ENCODE measurements at regions not wholly inside any gene's neighbourhood (a gene's known extent, or its start where the extent isn't known, plus 50 kb on each side); places are given as distances from the start of the nearest gene placed in this dataset.

DNA sequence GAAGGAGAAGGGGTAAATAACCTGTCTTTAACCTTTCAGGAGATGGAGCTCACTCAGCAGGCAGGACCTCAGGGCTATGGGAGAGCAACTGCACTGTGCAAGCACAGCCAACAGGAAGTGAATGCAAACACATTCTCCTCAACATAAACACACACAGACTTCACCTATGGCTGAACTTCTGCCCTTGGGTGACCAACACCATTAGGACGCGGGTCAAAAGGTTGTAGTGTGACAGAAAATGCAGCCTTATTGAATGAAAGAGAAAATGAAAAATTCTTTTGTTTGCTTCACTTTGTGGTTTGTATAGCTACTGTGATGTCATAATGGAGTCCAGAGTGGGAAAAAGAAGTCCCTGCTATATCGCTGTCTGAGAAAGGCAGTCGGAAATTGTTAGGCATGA lies 323.0 kb downstream of the NDFIP2 start:
- DNase-seq: no peak

DNA sequence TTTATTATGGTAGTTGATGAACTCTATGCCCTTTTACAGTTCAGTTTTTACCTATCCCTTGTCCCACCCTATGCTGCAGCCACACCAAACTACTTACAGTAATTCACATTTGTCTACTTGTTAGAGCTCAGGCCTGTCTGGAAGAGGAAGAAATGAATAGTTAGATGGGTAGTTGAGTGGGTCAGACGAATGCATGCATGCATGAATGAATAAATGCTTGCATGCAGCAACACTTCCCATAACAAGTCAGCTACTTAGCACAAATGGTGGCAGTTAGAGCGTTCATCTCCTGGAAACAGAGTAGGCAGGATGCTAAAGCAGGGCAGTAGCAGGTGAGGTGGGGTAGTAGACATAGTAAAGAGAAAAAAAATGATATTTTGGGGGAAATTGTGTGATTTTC lies 322.3 kb downstream of the NDFIP2 start:
- no peak for DNase-seq

DNA sequence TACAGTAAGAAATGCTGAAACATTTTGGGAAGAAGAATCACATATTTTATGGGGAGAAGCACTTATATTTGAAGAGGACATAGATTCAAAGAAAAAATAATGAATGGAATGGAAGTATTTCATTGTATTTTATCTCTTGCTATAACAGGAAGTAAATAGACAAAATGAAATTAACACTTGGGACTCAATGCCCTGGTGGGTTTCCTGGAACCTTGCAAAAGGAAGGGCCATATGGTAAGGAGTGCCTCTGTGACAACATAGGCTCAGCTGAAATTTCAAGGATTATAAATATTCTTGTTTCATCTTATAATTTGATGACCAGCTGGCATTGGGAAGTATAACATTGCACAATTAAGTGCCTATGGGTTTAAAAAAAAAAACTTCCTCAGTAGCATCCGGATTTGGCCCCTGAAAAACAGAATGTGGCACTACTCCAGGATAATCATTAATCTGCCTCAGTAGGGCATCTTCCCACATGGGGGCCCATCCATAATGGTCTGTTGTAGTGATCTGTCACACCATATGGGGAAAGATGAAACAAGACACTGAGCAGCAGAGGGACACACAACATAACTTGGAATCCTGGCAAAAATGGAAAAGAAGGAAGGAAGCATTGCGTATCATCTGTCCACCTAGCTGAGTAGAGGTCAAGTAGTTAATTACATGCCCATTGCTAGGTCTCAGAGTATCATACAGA lies 321.6 kb downstream of the NDFIP2 start:
- no peak for DNase-seq

DNA sequence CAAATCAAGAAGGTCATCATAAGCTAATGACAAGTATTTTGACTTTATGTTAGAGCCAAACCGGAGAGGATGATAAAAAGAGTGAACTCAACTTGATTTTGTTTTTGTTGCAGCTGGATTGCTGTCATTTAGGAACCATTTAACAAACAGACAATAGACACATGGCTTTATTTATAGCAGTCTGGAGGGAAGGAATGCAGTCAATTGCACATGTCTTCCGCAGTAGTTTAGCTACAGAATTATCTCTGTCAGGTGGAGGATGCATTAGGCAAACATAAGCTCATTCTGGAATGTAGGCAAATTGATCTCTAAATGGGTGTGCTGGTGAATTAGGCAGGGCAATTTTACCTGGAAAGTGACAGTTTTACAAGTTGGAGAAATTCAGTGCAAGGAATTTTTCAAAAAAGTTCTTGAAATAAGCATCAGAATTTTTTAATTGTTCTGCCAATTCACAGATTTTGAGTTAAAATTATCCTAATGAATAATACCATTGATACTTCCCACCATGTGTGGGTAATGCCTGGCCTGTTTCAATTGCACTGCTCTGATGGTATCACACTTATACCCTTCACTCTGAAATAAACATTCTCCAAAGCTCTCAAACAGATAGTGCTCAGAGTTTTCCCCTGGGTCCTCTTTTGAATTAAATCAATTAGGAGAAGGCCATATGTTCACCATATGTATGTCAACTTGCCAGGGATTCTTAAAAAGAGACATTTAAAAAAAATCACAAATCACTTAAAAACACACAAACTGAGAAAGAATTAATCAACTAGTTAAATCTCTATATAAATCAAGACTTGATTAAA lies 318.3 kb downstream of the NDFIP2 start:
- no peak for DNase-seq

DNA sequence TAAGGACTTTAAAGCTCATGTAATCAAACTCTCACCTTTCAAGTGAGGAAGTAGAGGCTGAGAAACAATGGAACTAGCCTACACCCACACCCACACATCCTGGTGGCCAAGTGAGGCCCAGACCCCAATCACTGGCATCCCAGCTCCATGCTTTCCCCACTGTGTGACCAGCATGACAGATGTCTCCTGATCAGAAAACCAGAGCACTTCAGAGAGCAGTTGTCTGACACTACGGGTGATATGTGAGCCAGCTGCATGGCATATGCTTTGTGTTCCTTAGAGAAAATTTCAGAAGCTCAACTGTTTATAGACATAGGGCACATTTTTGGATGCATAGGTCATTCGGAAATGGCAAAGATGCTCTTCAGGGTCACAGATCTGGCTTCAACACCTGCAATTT lies 315.2 kb downstream of the NDFIP2 start:
- DNase-seq: no peak

DNA sequence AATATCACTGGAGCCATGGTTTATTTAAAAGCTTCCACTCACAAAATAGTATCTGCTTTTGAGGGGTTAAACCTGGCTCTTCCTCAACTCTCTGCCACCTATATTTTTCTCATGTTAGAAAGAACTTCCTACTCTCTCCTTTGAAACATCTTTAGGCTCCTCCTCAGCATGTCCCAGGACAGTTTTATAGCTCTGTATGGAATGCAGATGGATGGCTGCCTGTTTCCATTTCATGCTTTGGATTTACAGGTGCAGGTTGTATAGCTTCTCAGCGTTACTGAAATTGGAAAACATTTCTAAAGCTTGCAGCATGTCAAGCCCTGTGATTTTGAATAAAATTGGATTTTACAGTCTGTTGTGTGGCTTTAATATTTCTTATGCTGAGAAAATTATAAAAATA lies 314.0 kb downstream of the NDFIP2 start:
- DNase-seq: no peak

DNA sequence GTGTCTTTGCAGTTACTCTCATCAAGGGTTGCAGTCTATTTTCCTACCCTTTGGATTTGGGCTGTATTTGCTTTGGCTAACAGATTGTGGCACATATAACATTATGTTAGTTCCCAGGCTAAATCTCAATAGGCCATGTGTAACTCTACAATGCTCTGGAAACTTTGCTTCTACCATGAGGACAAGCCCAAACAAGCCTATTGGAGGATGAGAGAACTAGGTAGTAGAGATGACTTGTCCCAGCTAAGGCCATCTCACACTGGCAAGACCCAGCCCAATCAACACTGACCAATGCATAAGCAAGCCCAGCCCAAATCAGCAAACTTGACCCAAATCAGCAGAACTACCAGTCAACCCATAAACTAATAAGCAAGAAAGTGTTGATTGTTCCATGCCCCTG lies 311.8 kb downstream of the NDFIP2 start:
- DNase-seq: no peak

DNA sequence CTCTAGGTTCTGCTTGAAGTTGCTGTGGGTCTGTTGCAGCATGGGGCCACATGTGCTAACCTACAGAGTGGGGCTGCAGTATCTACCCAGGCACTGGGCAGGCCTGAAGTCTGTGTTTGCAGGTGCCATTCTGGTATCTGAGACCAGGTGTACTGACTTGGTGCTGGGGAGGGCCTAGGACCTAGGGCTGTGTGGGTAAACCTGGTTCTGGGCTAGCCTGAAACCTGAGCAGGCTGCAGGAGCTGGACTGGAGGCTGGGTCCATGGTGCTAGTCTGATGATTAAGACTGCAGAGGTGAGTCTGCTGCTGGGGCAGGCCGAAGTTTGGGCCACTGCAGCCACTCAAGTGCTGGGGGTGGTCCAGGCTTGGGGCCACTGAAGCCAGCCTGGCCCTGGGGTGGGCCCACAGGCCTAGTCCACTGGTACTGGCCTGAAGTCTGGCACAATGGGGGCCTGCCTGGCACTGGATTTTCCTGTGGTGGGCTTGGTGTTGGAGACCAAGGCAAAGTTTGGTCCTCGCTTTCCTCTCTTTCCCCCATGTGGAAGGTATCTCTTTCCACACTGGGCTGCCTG lies 310.6 kb downstream of the NDFIP2 start:
- DNase-seq: no peak

DNA sequence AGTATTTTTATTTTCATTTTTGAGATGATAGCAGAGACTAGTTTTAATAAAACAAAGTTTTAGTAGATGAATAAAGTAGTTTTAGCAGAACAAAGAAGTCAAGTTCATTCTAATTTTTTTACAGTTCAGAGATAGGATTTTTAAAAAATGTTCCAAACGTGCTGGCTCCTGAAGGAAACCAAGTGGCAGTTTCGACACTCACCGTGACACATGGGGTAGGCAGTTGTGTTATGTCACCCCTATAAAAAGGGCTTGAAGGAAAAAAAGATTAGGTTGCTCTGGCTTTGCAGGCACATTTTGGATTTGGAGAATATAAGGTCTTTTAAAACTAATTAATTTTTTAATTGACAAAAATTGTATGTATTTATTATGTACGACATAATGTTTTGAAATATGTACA lies 305.2 kb downstream of the NDFIP2 start:
- DNase-seq: no peak

DNA sequence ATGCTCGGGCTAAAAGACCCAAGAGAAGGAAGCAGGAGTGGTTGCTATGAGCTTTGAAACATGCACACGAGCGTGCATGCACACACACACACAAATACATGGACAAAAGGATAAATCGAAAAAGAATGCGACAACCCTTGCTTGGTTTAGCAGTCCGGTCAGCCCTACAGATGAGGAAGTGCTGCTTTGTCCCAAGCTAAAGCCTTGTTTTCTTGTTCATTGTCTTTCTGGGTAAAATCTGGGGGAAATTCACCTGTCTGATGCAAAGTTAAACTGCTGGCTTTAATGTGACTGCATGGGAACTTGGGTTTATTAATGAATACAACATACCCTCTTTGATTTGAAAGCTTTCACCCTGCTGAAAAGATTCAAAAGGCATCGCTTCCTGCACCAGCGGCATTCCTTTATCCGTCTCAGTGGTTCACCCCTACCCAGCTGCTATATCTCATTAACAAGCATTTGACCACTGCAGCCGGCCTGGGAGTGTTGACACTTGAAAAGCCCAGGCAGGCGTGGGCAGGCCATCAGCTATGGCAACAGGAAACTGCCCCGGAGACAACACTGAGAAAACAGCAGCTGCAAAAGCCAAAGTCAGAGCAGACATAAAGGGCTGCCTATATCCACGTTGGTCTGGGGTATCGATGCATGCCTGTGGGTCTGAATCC lies 301.7 kb downstream of the NDFIP2 start:
- no peak for DNase-seq

DNA sequence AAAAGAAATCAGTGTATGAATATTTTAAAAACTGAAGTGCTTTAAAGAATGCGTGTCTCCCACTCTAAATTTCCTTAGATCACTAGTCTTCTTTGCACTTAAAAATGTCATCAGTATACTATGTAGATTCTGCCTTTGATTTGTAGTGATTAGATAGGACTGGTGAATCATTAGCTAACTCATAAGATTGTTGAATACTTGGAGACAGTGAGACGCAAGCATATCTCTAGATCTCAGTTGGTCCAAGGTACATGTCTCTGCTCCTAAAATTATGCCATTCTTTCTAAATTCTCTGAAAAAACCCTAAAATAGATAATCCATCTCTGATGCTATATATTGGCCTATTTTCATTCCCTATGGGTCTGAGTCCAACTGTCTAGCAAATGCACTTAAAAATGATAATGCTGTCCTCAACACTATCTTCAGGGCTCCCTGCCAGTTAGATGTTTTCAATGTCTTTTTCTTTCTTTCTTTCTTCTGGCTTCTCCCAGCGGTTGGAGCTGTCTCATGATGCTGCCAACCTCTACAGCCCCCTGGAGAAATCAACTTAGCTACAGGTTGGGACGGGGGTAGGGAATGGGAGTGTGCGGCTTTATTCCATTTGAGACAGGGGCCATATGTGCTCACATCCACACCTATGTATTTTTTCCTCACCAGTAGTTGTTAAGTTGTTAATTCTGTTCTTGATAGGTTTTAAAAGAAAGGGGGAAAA lies 301.0 kb downstream of the NDFIP2 start:
- DNase-seq: no peak

DNA sequence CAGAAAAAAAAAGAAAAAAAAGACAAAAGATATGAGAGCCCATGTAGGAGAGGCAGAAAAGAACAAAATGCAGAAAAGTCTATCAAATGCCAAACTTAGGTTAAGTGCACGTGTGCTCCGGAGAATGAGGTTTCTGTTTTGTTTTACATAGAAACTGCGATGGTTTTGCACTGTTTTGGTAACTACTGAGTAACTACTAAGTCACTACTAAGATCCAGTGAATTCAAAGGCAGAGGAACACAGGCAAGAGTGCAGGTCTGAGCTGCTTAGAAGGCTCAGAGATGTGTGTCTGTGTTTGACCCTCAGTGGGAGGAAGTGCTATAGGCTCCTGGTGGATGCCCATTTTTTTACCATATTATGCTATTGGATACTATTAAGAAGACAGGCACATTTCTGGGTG lies 299.3 kb downstream of the NDFIP2 start:
- no peak for DNase-seq

DNA sequence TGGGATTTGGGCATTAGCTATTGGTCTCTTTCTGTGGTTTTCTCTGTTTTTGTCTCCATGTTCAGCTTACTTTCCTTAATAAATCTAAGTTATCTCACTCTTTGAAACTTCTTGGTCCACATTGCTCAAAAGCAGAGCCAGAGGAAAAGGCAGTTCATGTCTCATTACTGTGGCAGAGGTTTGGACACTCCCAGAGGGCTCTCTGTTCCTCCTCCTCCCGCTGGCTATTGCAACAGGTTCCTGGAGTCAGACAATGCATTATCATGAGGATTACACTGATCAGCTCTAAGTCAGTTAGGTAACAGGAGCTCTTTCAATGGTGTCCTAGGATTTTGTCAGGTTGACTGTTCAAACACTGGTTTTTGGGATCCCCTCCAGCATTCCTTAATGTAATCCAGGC lies 298.8 kb downstream of the NDFIP2 start:
- DNase-seq: no peak

DNA sequence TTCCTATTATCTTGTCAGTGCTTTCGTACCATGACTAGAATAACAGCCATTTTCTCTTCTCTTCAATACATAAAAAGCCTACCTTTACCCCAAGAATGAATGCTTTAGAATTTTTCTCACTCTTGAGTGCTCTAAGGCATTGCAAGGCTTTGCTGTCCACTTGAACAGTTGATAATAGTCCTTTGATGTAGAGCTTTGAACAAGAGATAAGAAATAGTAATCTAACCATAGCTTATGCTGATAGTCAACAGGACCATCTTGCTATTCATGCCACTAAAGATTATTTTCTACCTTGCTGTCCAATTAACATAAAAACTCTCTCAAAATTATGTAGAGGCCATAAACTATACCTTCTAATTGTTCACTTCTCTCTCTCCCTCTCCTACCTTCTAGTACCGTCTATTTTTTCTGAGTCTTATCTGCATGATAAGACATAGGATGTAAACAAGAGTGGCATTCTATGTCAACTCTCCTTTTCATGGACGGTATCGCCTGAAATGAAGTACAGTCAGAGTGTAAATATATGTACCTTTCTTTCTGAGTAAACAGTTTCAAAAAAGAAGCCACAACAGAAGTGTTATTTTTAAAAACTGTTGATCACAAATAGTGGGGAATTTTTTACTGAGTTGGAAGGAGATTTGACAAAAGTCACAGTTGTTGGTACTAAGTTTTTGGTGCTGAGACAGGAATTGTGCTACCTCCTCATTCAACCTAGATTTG lies 297.9 kb downstream of the NDFIP2 start:
- no peak for DNase-seq

DNA sequence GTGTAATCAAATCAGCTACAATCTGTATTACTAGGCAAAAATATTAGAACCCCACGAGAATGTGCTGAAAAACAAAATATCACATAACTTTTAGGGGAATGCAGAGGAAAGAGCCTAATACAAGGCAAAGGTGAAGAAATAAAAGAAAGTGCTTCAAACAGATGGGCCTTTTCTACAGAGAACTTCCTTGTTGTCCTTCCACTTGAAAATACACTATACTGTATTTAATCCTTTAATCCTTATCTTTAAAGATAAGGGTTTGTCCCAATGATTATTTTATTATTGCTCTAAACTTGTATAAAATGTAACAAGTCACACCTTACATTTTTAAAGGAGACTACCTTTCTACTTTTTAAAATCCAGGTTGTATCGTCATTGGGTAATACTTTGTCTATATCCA lies 296.5 kb downstream of the NDFIP2 start:
- no peak for DNase-seq

DNA sequence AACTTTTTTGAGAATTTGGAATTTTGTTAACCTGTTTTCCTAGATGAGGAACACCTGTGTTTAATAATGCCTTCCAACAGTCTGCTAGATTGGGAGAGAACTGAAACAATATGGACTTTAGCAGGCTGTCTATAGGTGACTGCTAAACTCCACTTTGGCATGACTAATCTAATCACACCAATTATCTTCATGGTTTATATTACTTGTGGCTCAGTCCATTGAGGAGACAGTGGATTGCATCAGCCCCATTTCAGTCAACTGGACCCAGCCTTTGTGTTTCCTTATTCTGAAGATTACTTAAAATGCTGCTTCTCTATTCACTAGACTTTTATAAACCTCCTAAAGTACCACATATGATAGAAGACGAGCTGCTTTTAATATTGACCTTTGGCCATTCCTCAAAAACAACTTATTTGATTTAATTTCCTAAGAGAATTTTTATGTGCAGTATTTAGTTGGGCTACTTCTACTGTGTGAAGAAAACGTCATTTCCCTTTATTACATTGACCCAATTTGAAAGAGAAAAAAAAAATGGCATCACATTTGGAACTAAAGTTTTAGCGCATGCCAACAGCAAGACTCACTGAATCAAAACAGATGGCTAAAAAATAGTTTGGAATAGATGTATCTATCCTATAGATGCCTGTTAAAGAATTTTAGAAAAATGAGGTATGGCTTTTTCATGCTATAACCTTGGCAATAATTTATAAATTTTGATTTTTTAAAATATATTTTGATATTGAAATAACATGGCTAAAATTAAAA lies 295.8 kb downstream of the NDFIP2 start:
- DNase-seq: no peak

DNA sequence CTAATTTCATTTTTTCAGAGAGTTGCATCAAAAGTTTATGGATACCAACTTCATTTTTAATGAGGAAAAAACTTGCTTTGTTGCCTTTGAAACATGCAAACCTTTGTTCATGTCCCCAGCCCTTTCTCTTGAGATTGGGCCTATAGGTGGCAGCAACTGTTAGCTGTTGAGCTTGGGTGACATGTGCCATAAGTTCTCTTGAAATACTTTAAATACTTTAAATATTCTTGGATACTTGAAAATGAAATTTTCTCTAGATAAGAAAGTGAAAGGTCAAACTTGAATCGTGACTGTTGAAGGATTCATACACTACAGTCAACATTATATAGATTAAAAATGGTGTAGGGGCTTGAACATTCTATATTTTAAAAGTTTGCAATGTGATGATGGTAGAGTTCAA lies 294.9 kb downstream of the NDFIP2 start:
- peak; percentile 7 for DNase-seq

DNA sequence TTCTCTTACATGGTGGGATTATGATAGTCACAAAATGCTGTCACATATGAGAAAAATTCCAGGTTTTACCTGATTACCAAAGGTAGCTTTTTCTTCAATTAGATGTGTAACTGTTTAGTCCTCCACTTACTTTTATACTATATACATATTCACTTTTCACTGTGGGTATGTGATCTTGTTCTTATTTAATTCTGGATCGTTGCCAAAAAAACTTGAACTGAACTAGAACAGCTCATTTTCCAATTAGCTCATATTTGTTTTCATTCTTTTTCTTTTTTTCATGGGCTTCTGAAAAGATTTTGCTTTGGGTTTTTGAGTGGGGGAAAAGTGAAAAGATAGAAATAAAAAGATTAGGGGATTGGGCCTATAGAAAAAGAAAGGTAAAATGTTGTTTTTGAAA lies 291.9 kb downstream of the NDFIP2 start:
- DNase-seq: no peak

DNA sequence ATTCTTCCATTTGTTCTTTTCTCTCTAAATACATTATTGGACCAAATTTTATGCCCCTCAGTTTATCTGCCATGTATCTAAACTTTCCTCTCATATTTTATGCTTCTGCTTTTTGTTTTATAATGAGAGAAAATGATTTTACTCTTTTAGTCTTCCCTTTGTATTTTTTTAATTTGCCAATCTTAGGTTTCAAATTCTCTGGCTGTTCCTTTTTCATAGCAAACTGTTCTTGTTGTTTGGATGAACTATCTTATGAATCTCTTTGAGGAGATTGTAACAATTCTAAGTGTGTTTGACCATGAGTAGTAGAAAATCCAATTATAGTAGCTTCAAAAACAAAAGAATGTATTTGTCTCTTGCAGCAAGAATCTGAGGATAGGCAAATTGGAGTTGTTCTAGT lies 290.5 kb downstream of the NDFIP2 start:
- no peak for DNase-seq

DNA sequence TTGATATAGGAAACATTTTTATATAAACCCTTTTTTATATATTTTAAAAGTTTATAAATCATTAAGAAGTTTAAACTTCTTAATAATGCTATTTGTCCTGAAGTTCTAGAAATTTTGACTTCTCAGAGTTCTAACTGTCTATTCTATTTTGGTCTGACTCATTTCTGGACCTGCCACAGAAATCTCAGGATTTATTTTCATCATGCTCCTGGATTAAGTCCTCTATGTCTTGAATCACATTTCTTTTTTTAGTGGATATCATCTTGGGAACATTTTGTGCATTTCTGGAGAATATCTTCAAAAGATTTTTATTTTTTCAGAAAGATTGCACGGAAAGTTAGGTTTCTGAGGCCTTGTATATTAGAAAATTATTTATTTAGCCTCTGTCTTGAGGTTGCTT lies 289.1 kb downstream of the NDFIP2 start:
- no peak for DNase-seq

DNA sequence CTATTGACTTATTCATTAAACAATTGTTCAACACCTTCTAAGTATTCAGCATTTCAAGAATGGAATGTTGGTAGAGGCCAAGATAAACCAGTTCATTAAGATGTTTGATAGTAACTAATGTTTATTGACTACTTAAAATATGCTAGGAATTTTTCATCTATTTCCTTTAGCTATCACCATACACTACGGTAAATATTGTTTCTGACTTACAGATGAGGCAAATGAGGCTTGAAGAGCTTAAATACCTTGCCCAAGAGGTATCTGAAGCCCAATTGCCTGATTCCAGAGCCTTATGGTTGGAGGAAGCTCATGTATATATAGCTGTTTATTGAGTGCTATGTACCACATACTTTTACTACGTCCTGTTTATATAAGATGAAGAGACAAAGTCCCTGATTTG lies 286.2 kb downstream of the NDFIP2 start:
- DNase-seq: no peak

DNA sequence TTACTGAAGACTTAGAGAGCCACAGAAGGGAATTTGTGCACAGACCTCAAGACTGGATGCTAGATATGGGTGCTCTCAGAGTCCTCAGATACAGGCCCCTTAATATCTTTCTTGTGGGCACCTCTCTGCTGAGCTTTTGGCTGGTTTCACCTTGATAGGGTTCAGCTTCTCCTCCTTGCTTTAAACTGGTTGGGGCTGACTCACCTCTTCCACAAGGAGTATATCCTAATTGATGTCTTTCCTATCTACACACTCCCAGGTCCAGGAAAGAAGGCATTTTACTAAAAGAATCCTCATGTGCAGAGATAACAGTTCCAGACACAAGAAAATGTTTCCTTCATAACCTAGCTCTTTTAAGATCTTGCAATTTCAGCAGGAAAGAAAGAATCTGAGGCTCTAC lies 284.4 kb downstream of the NDFIP2 start:
- DNase-seq: no peak

Measured in GF-D8 (cell line).